Activated CD4-positive, alpha-beta T cell treated with anti-CD3 and anti-CD28 coated beads, Interleukin-2, Interleukin-6, amounts not matched to agents 100 ng/mL and 50 ng/mL, durations not matched to agents 16 hours and 8 hours (primary cell): ENCODE measurements at regions not wholly inside any gene's neighbourhood (a gene's known extent, or its start where the extent isn't known, plus 50 kb on each side); places are given as distances from the start of the nearest gene placed in this dataset.
A peak's percentile ranks its signal among the peaks of the same experiment; 100 is the strongest.
"Not testable (repeated sequence)": the region's sequence is repeated elsewhere in the genome, so short reads cannot be mapped to it uniquely, and the experiment has no call there.

Experiments used
- DNase-seq: peaks from one replicate; pipeline ENCODE4 v3.0.0-alpha.2; 2020

- DNase-seq = no peak
Observed at GRCh38 chr5:166881802-166882201, 1409.6 kb upstream of the WWC1 start.

- peak; percentile 0 for DNase-seq
Observed at GRCh38 chr5:166883016-166883415, 1408.4 kb upstream of the WWC1 start.

- DNase-seq = no peak
Observed at GRCh38 chr5:166898166-166898565, 1393.3 kb upstream of the WWC1 start.

GRCh38 chr5:166899343-166899742 is 1392.1 kb upstream of the WWC1 start:
- no peak for DNase-seq

- no peak for DNase-seq
Observed at GRCh38 chr5:166904571-166904970, 1386.9 kb upstream of the WWC1 start.

GRCh38 chr5:166906991-166907713 is 1384.3 kb upstream of the WWC1 start:
- no peak for DNase-seq

- no peak for DNase-seq
Observed at GRCh38 chr5:166909040-166909439, 1382.4 kb upstream of the WWC1 start.

- DNase-seq = no peak
Observed at GRCh38 chr5:166909926-166910325, 1381.5 kb upstream of the WWC1 start.

- no peak for DNase-seq
Observed at GRCh38 chr5:166910995-166911394, 1380.5 kb upstream of the WWC1 start.

GRCh38 chr5:166916021-166916420 is 1375.4 kb upstream of the WWC1 start:
- DNase-seq = no peak

GRCh38 chr5:166926138-166926537 is 1365.3 kb upstream of the WWC1 start:
- no peak for DNase-seq

- DNase-seq = not testable (repeated sequence)
Observed at GRCh38 chr5:166926806-166927475, 1364.5 kb upstream of the WWC1 start.

GRCh38 chr5:166936351-166936750 is 1355.1 kb upstream of the WWC1 start:
- no peak for DNase-seq

- DNase-seq = no peak
Observed at GRCh38 chr5:166938071-166938470, 1353.4 kb upstream of the WWC1 start.

GRCh38 chr5:166942948-166943347 is 1348.5 kb upstream of the WWC1 start:
- no peak for DNase-seq

GRCh38 chr5:166947045-166947444 is 1344.4 kb upstream of the WWC1 start:
- no peak for DNase-seq

- no peak for DNase-seq
Observed at GRCh38 chr5:166948679-166949078, 1342.8 kb upstream of the WWC1 start.

- DNase-seq = no peak
Observed at GRCh38 chr5:166952048-166952447, 1339.4 kb upstream of the WWC1 start.

GRCh38 chr5:166957782-166958181 is 1333.7 kb upstream of the WWC1 start:
- no peak for DNase-seq

GRCh38 chr5:166959766-166960165 is 1331.7 kb upstream of the WWC1 start:
- DNase-seq = no peak

GRCh38 chr5:166961028-166961427 is 1330.4 kb upstream of the WWC1 start:
- no peak for DNase-seq

GRCh38 chr5:166961913-166962312 is 1329.5 kb upstream of the WWC1 start:
- DNase-seq = no peak

- DNase-seq = no peak
Observed at GRCh38 chr5:166962461-166962860, 1329.0 kb upstream of the WWC1 start.

- no peak for DNase-seq
Observed at GRCh38 chr5:166963596-166963995, 1327.8 kb upstream of the WWC1 start.
